WTC11 (cell line): ENCODE measurements at regions not wholly inside any gene's neighbourhood (a gene's known extent, or its start where the extent isn't known, plus 50 kb on each side); places are given as distances from the start of the nearest gene placed in this dataset.

Source experiments
- ATAC-seq: fragments of 200-7000 bp; cut with Tn5 transposase; 2 replicates; pipeline ENCODE4 v1.10.0; 2021; ENCODE audit warnings: mild to moderate bottlenecking, moderate library complexity
- CTCF ChIA-PET: fragments of 300-600 bp; sonication (Branson Sonifier 250); formaldehyde crosslinking; loops from one replicate; lab custom pipeline; 2021; ENCODE audit warnings: antibody characterized with exemption; lab: Charles Lee
- POLR2A ChIA-PET: fragments of 350-600 bp; sonication (Branson Sonifier 250); formaldehyde crosslinking; loops from one replicate; lab custom pipeline; 2021; ENCODE audit warnings: antibody characterized with exemption; lab: Charles Lee
- DNase-seq: peaks from one replicate; pipeline ENCODE4 v3.0.0; 2021; ENCODE audit warnings: low spot score
- H3K27ac Mint-ChIP-seq: 2 replicates; pipeline ENCODE4 v1.8.0; 2021; ENCODE audit warnings: mixed read lengths
- H3K27me3 Mint-ChIP-seq: 2 replicates; pipeline ENCODE4 v1.8.0; 2021; ENCODE audit warnings: low read depth, mild to moderate bottlenecking, moderate library complexity, mixed read lengths
- H3K36me3 Mint-ChIP-seq: 2 replicates; pipeline ENCODE4 v1.8.0; 2021; ENCODE audit warnings: mixed read lengths
- H3K4me1 Mint-ChIP-seq: 2 replicates; pipeline ENCODE4 v1.8.0; 2022; ENCODE audit warnings: mixed read lengths
- H3K4me3 Mint-ChIP-seq: 2 replicates; pipeline ENCODE4 v1.8.0; 2021; ENCODE audit warnings: mild to moderate bottlenecking, moderate library complexity, mixed read lengths
- H3K9me3 Mint-ChIP-seq: 2 replicates; pipeline ENCODE4 v1.8.0; 2021; ENCODE audit warnings: mixed read lengths
- ELF4 ChIP-seq: sonication (generic); formaldehyde crosslinking; IDR thresholded peaks from 2 replicates; pipeline ENCODE4 v1.8.1; 2022; ENCODE audit warnings: low read depth, mild to moderate bottlenecking, moderate library complexity, missing genetic modification reagents
- GRHL2 ChIP-seq: fragments of 250-450 bp; sonication (Bioruptor Pico); IDR thresholded peaks from 2 replicates; pipeline ENCODE4 v1.8.0; 2022; ENCODE audit warnings: mild to moderate bottlenecking, moderate library complexity; ENCODE audit not compliant: insufficient replicate concordance, severe bottlenecking
- MXD4 ChIP-seq: fragments of 250-450 bp; sonication (Bioruptor Pico); IDR thresholded peaks from 2 replicates; pipeline ENCODE4 v1.8.0; 2021; ENCODE audit warnings: mild to moderate bottlenecking, moderate library complexity, borderline replicate concordance
- NFATC4 ChIP-seq: fragments of 250-450 bp; sonication (Bioruptor Pico); IDR thresholded peaks from 2 replicates; pipeline ENCODE4 v1.9.0; 2021; ENCODE audit warnings: mild to moderate bottlenecking
- NR2C2 ChIP-seq: sonication (generic); formaldehyde crosslinking; IDR thresholded peaks from 2 replicates; pipeline ENCODE4 v1.8.0; 2022; ENCODE audit warnings: mild to moderate bottlenecking, missing genetic modification reagents
- PRRX2 ChIP-seq: fragments of 250-450 bp; sonication (Bioruptor Pico); IDR thresholded peaks from 2 replicates; pipeline ENCODE4 v1.8.0; 2021; ENCODE audit warnings: mild to moderate bottlenecking
- SMAD3 ChIP-seq: sonication (generic); formaldehyde crosslinking; IDR thresholded peaks from 2 replicates; pipeline ENCODE4 v1.8.0; 2022; ENCODE audit warnings: missing genetic modification reagents, mild to moderate bottlenecking, borderline replicate concordance
- ZBTB21 ChIP-seq: sonication (generic); formaldehyde crosslinking; IDR thresholded peaks from 2 replicates; pipeline ENCODE4 v1.8.1; 2023; ENCODE audit warnings: mild to moderate bottlenecking, missing genetic modification reagents, borderline replicate concordance
- ZNF138 ChIP-seq: sonication (generic); formaldehyde crosslinking; conservative IDR thresholded peaks from 2 replicates; pipeline ENCODE4 v1.8.1; 2022; ENCODE audit warnings: mild to moderate bottlenecking, moderate library complexity, missing genetic modification reagents
- ZNF423 ChIP-seq: fragments of 250-450 bp; sonication (Bioruptor Pico); IDR thresholded peaks from 2 replicates; pipeline ENCODE4 v2.1.2; 2022; ENCODE audit warnings: mild to moderate bottlenecking, moderate library complexity
- TF ChIP-seq, protein P1 (sequence below): sonication (generic); formaldehyde crosslinking; IDR thresholded peaks from 2 replicates; pipeline ENCODE4 v1.8.1; 2022; ENCODE audit warnings: mild to moderate bottlenecking, moderate library complexity, missing genetic modification reagents
- TF ChIP-seq, protein P2 (sequence below): sonication (generic); formaldehyde crosslinking; IDR thresholded peaks from 2 replicates; pipeline ENCODE4 v1.8.1; 2023; ENCODE audit warnings: mild to moderate bottlenecking, moderate library complexity, missing genetic modification reagents
- TF ChIP-seq, protein P3 (sequence below): fragments of 250-450 bp; sonication (Bioruptor Pico); IDR thresholded peaks from 2 replicates; pipeline ENCODE4 v1.9.0; 2021; ENCODE audit warnings: moderate library complexity, mild to moderate bottlenecking, inconsistent platforms, borderline replicate concordance
- TF ChIP-seq, protein P4 (sequence below): fragments of 200-600 bp; IDR thresholded peaks from 2 replicates; pipeline ENCODE4 v1.8.0; 2022; ENCODE audit warnings: antibody characterized with exemption
- TF ChIP-seq, protein P5 (sequence below): sonication (generic); formaldehyde crosslinking; IDR thresholded peaks from 2 replicates; pipeline ENCODE4 v1.8.0; 2022; ENCODE audit warnings: mild to moderate bottlenecking, missing genetic modification reagents

DNA sequence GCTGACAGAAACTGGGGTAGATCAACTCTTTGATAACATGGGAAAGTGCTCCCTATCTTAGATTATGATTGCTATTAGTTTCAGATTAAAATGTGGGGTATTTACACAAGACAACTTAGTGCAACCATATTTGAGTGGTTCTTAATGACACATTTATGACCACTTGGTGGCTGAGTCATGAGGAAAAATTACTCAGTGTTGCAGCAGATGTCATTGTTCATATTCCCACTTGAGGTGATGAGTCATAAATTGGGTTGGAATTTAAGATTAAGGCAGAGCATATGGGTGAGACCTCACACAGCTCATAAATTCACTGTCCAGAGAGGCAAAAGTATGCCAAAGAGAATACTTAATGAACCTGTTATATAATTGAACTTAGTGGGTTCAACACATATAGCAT is 408.3 kb downstream of the DMRT2 start (continued):
- TF ChIP-seq NR2C2 (CRISPR knock-in tag) = no peak
- TF ChIP-seq ZBTB21 (CRISPR knock-in tag) = no peak
- TF ChIP-seq PRRX2 = no peak
- no peak for TF ChIP-seq MXD4
- TF ChIP-seq, protein P1, sequence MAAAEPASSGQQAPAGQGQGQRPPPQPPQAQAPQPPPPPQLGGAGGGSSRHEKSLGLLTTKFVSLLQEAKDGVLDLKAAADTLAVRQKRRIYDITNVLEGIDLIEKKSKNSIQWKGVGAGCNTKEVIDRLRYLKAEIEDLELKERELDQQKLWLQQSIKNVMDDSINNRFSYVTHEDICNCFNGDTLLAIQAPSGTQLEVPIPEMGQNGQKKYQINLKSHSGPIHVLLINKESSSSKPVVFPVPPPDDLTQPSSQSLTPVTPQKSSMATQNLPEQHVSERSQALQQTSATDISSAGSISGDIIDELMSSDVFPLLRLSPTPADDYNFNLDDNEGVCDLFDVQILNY (CRISPR knock-in tag) = no peak
- no peak for TF ChIP-seq GRHL2 (CRISPR knock-in tag)
- TF ChIP-seq ZNF138 (CRISPR knock-in tag) = no peak
- TF ChIP-seq, protein P2, sequence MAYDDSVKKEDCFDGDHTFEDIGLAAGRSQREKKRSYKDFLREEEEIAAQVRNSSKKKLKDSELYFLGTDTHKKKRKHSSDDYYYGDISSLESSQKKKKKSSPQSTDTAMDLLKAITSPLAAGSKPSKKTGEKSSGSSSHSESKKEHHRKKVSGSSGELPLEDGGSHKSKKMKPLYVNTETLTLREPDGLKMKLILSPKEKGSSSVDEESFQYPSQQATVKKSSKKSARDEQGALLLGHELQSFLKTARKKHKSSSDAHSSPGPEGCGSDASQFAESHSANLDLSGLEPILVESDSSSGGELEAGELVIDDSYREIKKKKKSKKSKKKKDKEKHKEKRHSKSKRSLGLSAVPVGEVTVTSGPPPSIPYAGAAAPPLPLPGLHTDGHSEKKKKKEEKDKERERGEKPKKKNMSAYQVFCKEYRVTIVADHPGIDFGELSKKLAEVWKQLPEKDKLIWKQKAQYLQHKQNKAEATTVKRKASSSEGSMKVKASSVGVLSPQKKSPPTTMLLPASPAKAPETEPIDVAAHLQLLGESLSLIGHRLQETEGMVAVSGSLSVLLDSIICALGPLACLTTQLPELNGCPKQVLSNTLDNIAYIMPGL (CRISPR knock-in tag) = no peak
- TF ChIP-seq ZNF423 (CRISPR knock-in tag) = no peak
- TF ChIP-seq, protein P3, sequence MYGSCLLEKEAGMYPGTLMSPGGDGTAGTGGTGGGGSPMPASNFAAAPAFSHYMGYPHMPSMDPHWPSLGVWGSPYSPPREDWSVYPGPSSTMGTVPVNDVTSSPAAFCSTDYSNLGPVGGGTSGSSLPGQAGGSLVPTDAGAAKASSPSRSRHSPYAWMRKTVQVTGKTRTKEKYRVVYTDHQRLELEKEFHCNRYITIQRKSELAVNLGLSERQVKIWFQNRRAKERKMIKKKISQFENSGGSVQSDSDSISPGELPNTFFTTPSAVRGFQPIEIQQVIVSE = no peak

DNA sequence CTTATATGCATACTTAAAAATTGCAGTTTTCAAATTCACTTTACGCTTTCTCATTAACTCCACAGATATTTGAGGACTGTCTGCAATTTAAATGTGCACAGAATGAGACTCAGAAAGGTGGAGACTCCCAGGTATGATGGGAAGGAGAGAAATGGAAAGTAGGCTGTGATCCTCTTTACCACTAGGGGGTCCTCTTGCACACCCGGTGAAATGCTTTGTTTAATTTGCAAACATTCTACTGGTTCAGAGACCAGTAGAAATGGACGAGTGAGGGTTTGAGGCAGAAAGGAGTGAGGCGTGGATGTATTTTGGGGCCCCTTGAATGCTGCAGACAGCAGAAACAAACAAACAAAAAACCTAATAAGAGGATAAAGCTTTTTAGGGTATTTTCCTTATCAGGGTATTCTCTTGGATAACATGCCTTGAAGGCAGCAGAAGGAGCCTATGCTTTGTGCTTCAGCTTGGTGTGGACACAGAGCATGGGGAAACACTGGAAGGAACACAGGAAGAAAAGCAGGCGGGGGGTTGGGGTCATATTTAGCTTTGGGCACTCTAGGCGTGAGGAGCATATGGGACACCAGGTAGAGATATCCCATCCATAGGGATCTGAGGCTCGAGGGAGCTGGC is 410.1 kb downstream of the DMRT2 start:
- DNase-seq (peak; percentile 28), ATAC-seq (peak; percentile 94)
- TF ChIP-seq NFATC4 (CRISPR knock-in tag) (no peak), ELF4 (CRISPR knock-in tag) (no peak)
- TF ChIP-seq, protein P4, sequence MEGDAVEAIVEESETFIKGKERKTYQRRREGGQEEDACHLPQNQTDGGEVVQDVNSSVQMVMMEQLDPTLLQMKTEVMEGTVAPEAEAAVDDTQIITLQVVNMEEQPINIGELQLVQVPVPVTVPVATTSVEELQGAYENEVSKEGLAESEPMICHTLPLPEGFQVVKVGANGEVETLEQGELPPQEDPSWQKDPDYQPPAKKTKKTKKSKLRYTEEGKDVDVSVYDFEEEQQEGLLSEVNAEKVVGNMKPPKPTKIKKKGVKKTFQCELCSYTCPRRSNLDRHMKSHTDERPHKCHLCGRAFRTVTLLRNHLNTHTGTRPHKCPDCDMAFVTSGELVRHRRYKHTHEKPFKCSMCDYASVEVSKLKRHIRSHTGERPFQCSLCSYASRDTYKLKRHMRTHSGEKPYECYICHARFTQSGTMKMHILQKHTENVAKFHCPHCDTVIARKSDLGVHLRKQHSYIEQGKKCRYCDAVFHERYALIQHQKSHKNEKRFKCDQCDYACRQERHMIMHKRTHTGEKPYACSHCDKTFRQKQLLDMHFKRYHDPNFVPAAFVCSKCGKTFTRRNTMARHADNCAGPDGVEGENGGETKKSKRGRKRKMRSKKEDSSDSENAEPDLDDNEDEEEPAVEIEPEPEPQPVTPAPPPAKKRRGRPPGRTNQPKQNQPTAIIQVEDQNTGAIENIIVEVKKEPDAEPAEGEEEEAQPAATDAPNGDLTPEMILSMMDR = peak; percentile 65

DNA sequence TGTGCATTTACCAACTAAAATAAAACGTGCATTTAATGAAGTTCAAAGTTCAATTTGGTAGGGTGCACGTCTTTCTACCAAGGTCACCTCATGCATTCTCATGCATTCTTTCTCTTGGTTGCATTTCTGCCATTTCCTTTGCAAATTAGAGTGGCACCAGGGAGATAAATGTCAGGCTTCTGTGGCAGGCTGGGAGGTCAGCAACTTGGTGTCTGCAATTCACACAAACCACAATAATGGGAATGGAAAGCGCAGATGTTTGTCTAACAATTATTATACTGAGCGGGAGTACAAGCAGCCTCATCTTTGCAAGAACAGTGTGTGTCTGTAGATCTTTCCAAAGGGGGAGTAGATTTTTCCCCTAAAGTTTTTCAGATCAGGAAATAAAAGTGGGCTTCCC is 411.7 kb downstream of the DMRT2 start:
- Mint-ChIP-seq H3K36me3 (no peaks in the 10 kb centered on the region), H3K27ac (no peak overlapping the region), H3K27me3 (no peaks in the 10 kb centered on the region), H3K4me1 (peaks cover 22% of the 10 kb centered on the region), H3K9me3 (no peaks in the 10 kb centered on the region), H3K4me3 (no peak overlapping the region)
- DNase-seq (no peak), ATAC-seq (no peak)
- ChIA-PET POLR2A (no interaction called here), CTCF (no interaction called here)
- TF ChIP-seq SMAD3 = no peak
- TF ChIP-seq, protein P5, sequence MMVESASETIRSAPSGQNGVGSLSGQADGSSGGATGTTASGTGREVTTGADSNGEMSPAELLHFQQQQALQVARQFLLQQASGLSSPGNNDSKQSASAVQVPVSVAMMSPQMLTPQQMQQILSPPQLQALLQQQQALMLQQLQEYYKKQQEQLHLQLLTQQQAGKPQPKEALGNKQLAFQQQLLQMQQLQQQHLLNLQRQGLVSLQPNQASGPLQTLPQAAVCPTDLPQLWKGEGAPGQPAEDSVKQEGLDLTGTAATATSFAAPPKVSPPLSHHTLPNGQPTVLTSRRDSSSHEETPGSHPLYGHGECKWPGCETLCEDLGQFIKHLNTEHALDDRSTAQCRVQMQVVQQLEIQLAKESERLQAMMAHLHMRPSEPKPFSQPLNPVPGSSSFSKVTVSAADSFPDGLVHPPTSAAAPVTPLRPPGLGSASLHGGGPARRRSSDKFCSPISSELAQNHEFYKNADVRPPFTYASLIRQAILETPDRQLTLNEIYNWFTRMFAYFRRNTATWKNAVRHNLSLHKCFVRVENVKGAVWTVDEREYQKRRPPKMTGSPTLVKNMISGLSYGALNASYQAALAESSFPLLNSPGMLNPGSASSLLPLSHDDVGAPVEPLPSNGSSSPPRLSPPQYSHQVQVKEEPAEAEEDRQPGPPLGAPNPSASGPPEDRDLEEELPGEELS (CRISPR knock-in tag) = no peak
- TF ChIP-seq, all 79 proteins: peak for 0

More for the DNA sequence above, 410.1 kb downstream of the DMRT2 start:
- H3K36me3 Mint-ChIP-seq = no peaks in the 10 kb centered on the region
- no peaks in the 10 kb centered on the region for H3K9me3 Mint-ChIP-seq
- H3K4me3 Mint-ChIP-seq = no peak overlapping the region
- H3K27me3 Mint-ChIP-seq = no peaks in the 10 kb centered on the region
- ChIA-PET CTCF (interaction anchor here (1.2 kb wide), 1 partner anchor 377 kb away, joined by 4 read pairs; no protein-coding TSS in a partner anchor), POLR2A (no interaction called here)
- peaks cover 22% of the 10 kb centered on the region for H3K4me1 Mint-ChIP-seq
- H3K27ac Mint-ChIP-seq = no peak overlapping the region
